HCT116 (cell line): ENCODE measurements at regions not wholly inside any gene's neighbourhood (a gene's known extent, or its start where the extent isn't known, plus 50 kb on each side); places are given as distances from the start of the nearest gene placed in this dataset.

ENCODE experiments used
- CBX3 ChIP-seq: IDR thresholded peaks from 2 replicates; pipeline ENCODE4 v1.6.1; 2012; ENCODE audit warnings: low read depth
- CTCF ChIP-seq, 3 experiments: fragments of 200-600 bp in 1 of 3; sonication (generic) in 1 of 3; IDR thresholded peaks in 2 of 3; conservative IDR thresholded peaks in 1 of 3; 2 replicates each; pipeline ENCODE4 v1.5.1; 2012 to 2017; ENCODE audit warnings: low read depth in 2 of 3, low read length in 2 of 3, antibody characterized with exemption in 1 of 3, borderline replicate concordance in 1 of 3, control low read depth in 1 of 3, mild to moderate bottlenecking in 1 of 3, mixed read lengths in 1 of 3, mixed run types in 1 of 3, moderate library complexity in 1 of 3; ENCODE audit not compliant: insufficient read depth in 1 of 3
- EZH2 ChIP-seq: fragments of 200-600 bp; sonication (generic); IDR thresholded peaks from 2 replicates; pipeline ENCODE4 v1.6.1; 2017; ENCODE audit warnings: antibody characterized with exemption, mixed run types
- FOSL1 ChIP-seq: IDR thresholded peaks from 2 replicates; pipeline ENCODE4 v1.6.1; 2012; ENCODE audit warnings: low read depth
- POLR2A ChIP-seq: IDR thresholded peaks from 2 replicates; pipeline ENCODE4 v1.7.0; 2011; ENCODE audit warnings: borderline replicate concordance; ENCODE audit not compliant: insufficient read depth, insufficient read length; ENCODE audit errors: extremely low read depth
- POLR2AphosphoS5 ChIP-seq: IDR thresholded peaks from 2 replicates; pipeline ENCODE4 v1.6.1; 2011; ENCODE audit warnings: mild to moderate bottlenecking, low read depth, low read length, moderate library complexity
- RAD21 ChIP-seq: IDR thresholded peaks from 2 replicates; pipeline ENCODE4 v1.6.1; 2012; ENCODE audit warnings: low read depth, mild to moderate bottlenecking
- REST ChIP-seq: IDR thresholded peaks from 2 replicates; pipeline ENCODE4 v1.6.1; 2012; ENCODE audit warnings: low read depth
- TCF7L2 ChIP-seq: IDR thresholded peaks from 2 replicates; pipeline ENCODE4 v1.7.0; 2011; ENCODE audit warnings: borderline replicate concordance, inconsistent platforms; ENCODE audit not compliant: insufficient read depth, insufficient read length; ENCODE audit errors: extremely low read depth
- ZNF274 ChIP-seq: fragments of 200-500 bp; sonication (Bioruptor generic); IDR thresholded peaks from 2 replicates; pipeline ENCODE4 v1.6.1; 2014; ENCODE audit warnings: mild to moderate bottlenecking, low read depth, low read length, inconsistent platforms
- TF ChIP-seq, protein P1 (sequence below): IDR thresholded peaks from 2 replicates; pipeline ENCODE4 v1.6.1; 2011; ENCODE audit warnings: mild to moderate bottlenecking, low read length, moderate library complexity; ENCODE audit not compliant: insufficient replicate concordance; ENCODE audit errors: extremely low read depth
- TF ChIP-seq, protein P2 (sequence below): IDR thresholded peaks from 2 replicates; pipeline ENCODE4 v1.6.1; 2012

DNA sequence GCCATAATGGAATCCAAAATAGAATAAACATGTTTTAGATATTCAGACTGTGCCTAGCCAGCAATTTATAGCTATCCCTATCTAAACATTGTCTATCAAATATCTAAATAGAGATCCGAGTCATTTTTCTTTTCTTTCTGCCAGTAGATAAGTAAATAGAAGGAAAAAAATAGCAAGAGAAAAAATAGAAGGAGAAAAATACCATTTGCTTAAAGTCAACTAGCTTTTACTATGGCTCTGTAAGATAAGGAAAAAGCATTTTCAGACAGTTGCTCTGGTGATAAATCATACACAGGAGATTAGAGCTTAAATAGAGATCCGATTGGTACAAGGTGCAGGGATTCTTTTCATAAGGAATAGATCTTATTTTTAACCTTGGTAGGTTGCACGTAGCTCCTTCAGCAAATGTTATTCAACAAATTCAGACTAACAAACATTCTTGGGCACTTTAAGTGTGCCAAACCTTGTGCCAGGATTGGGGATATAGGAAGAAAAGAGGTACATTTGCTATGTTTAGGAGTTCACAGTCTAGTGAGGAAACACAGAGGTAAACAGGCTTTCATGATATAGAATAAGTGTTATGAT is 70.1 kb upstream of the CCDC190 start:
- no peak for TF ChIP-seq POLR2A
- no peak for TF ChIP-seq CTCF (IDR thresholded peaks at IDR 0.05 in 2 of 3, conservative IDR thresholded peaks at IDR 0.05 in 1 of 3; ENCODE audit: borderline replicate concordance in 1 of 3, insufficient read depth in 1 of 3, low read depth in 2 of 3, low read length in 2 of 3)
- no peak for TF ChIP-seq FOSL1
- no peak for TF ChIP-seq TCF7L2
- no peak for TF ChIP-seq ZNF274
- TF ChIP-seq, protein P1, sequence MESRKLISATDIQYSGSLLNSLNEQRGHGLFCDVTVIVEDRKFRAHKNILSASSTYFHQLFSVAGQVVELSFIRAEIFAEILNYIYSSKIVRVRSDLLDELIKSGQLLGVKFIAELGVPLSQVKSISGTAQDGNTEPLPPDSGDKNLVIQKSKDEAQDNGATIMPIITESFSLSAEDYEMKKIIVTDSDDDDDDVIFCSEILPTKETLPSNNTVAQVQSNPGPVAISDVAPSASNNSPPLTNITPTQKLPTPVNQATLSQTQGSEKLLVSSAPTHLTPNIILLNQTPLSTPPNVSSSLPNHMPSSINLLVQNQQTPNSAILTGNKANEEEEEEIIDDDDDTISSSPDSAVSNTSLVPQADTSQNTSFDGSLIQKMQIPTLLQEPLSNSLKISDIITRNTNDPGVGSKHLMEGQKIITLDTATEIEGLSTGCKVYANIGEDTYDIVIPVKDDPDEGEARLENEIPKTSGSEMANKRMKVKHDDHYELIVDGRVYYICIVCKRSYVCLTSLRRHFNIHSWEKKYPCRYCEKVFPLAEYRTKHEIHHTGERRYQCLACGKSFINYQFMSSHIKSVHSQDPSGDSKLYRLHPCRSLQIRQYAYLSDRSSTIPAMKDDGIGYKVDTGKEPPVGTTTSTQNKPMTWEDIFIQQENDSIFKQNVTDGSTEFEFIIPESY, result no peak
- no peak for TF ChIP-seq EZH2
- TF ChIP-seq, protein P2, sequence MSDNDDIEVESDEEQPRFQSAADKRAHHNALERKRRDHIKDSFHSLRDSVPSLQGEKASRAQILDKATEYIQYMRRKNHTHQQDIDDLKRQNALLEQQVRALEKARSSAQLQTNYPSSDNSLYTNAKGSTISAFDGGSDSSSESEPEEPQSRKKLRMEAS, result no peak
- TF ChIP-seq REST, result no peak
- TF ChIP-seq POLR2AphosphoS5, result no peak
- no peak for TF ChIP-seq RAD21
- no peak for TF ChIP-seq CBX3
